Endothelial cell of umbilical vein (primary cell): ENCODE measurements at regions not wholly inside any gene's neighbourhood (a gene's known extent, or its start where the extent isn't known, plus 50 kb on each side); places are given as distances from the start of the nearest gene placed in this dataset.

Experiments
- BruUV-seq: library from RNA; stranded (reverse); fragments of 400-500 nt; replicated peaks from 2 replicates; lab custom pipeline; 2021; lab: Mats Ljungman, UMichigan
- CTCF ChIA-PET: fragments of 300-600, 350-600 bp; sonication (Branson Sonifier 250); formaldehyde crosslinking; loops from one replicate; lab custom pipeline; 2021; ENCODE audit warnings: antibody characterized with exemption, inconsistent platforms; lab: Charles Lee
- POLR2A ChIA-PET: fragments of 300-600, 350-600 bp; sonication (Branson Sonifier 250); formaldehyde crosslinking; loops from one replicate; lab custom pipeline; 2021; ENCODE audit warnings: antibody characterized with exemption, inconsistent platforms; lab: Charles Lee
- DNase-seq: peaks from one replicate; pipeline ENCODE4 v3.0.0-alpha.2; 2011; ENCODE audit warnings: low read depth, low spot score
- FAIRE-seq: peaks from 2 replicates; lab custom pipeline; 2011; peaks lifted over from hg19 to GRCh38; lab: Jason Lieb, UNC
- H2AFZ ChIP-seq: 2 replicates; pipeline ENCODE4 v1.6.0; 2012; ENCODE audit warnings: low read depth, low read length, control low read depth, inconsistent platforms
- H3K27ac ChIP-seq: 2 replicates; pipeline ENCODE4 v1.5.1; 2011; ENCODE audit warnings: low read depth, mild to moderate bottlenecking, control low read depth, low read length, moderate library complexity; ENCODE audit not compliant: insufficient read depth
- H3K27me3 ChIP-seq, 2 experiments: 2 replicates each; pipeline versions ENCODE4 v1.6.0 to v1.6.1; 2011; ENCODE audit warnings: low read length in 2 of 2, mixed read lengths in 1 of 2; ENCODE audit not compliant: control insufficient read depth in 2 of 2, insufficient read depth in 2 of 2
- H3K36me3 ChIP-seq, 2 experiments: 2 replicates in 1 of 2; 3 replicates in 1 of 2; pipeline ENCODE4 v1.5.1; 2011; ENCODE audit warnings: low read length in 2 of 2, mild to moderate bottlenecking in 1 of 2, moderate library complexity in 1 of 2; ENCODE audit not compliant: control insufficient read depth in 2 of 2, insufficient read depth in 2 of 2; ENCODE audit errors: extremely low read depth in 1 of 2
- H3K4me1 ChIP-seq: 3 replicates; pipeline ENCODE4 v1.5.1; 2011; ENCODE audit warnings: mild to moderate bottlenecking, low read length; ENCODE audit not compliant: control insufficient read depth, insufficient read depth; ENCODE audit errors: extremely low read depth
- H3K4me2 ChIP-seq: 2 replicates; pipeline ENCODE4 v1.6.1; 2011; ENCODE audit warnings: low read length, control low read depth, mixed read lengths; ENCODE audit not compliant: insufficient read depth
- H3K4me3 ChIP-seq, 3 experiments: fragments of 200-600 bp in 1 of 3; sonication (generic), shearing (Covaris generic) in 1 of 3; replicated peaks in 1 of 3; 2 replicates each; pipeline ENCODE4 v1.5.1; 2011 to 2016; ENCODE audit warnings: control low read depth in 3 of 3, low read length in 3 of 3, mild to moderate bottlenecking in 2 of 3, inconsistent platforms in 1 of 3, low read depth in 1 of 3, moderate library complexity in 1 of 3; ENCODE audit not compliant: insufficient read depth in 1 of 3
- H3K79me2 ChIP-seq: 2 replicates; pipeline ENCODE4 v1.6.0; 2012; ENCODE audit warnings: low read length, inconsistent platforms; ENCODE audit not compliant: control insufficient read depth, insufficient read depth
- H3K9ac ChIP-seq: replicated peaks from 2 replicates; pipeline ENCODE3; 2011; ENCODE audit warnings: low read length, control low read depth; ENCODE audit not compliant: insufficient read depth; ENCODE audit errors: extremely low read depth
- H3K9me1 ChIP-seq: replicated peaks from 3 replicates; pipeline ENCODE4 v1.6.0; 2011; ENCODE audit warnings: mild to moderate bottlenecking, low read length; ENCODE audit not compliant: control insufficient read depth, insufficient read depth; ENCODE audit errors: extremely low read depth
- H3K9me3 ChIP-seq: replicated peaks from 2 replicates; pipeline ENCODE4 v1.5.1; 2012; ENCODE audit warnings: low read length, inconsistent platforms; ENCODE audit not compliant: control insufficient read depth, insufficient read depth
- H4K20me1 ChIP-seq: replicated peaks from 2 replicates; pipeline ENCODE3; 2011; ENCODE audit warnings: mild to moderate bottlenecking, low read length; ENCODE audit not compliant: control insufficient read depth, insufficient read depth; ENCODE audit errors: extremely low read depth
- EZH2 ChIP-seq: IDR thresholded peaks from 2 replicates; pipeline ENCODE4 v1.6.1; 2012; ENCODE audit warnings: borderline replicate concordance, low read depth, mild to moderate bottlenecking, moderate library complexity, low read length, inconsistent platforms; ENCODE audit not compliant: severe bottlenecking
- GATA2 ChIP-seq: IDR thresholded peaks from 2 replicates; pipeline ENCODE4 v1.7.0; 2011; ENCODE audit warnings: low read depth, mild to moderate bottlenecking, moderate library complexity, mixed read lengths, low read length; ENCODE audit not compliant: insufficient read length, insufficient read depth
- MYC ChIP-seq: IDR thresholded peaks from one replicate; pipeline ENCODE4 v1.6.1; 2011; ENCODE audit warnings: mild to moderate bottlenecking, low read depth, low read length
- POLR2A ChIP-seq: IDR thresholded peaks from 2 replicates; pipeline ENCODE4 v1.6.1; 2012; ENCODE audit warnings: low read depth, mild to moderate bottlenecking, control low read depth, low read length
- POLR2AphosphoS5 ChIP-seq: IDR thresholded peaks from 2 replicates; pipeline ENCODE4 v1.6.1; 2012; ENCODE audit warnings: low read depth, mild to moderate bottlenecking, control low read depth, low read length, moderate library complexity; ENCODE audit not compliant: insufficient read depth
- dilution Hi-C: fragments of 300-500 bp; cut with MboI; formaldehyde crosslinking; loops from one replicate; pipeline ENCODE4 v1.15.0; 2019; ENCODE audit warnings: low sequenced_read_pairs; ENCODE audit not compliant: extremely low pct_ligation_motif_present
- intact Hi-C: fragments of 100-400 bp; cut with micrococcal nuclease; formaldehyde crosslinking; loops from one replicate; pipeline ENCODE4 v1.10.0; 2022
- TF ChIP-seq, protein P1 (sequence below), 2 donors: IDR thresholded peaks; 1 replicate in 1 of 2; 2 replicates in 1 of 2; pipeline ENCODE4 v1.5.1; 2011; ENCODE audit warnings: low read length in 2 of 2, mild to moderate bottlenecking in 2 of 2, moderate library complexity in 2 of 2, control low read depth in 1 of 2, inconsistent platforms in 1 of 2, low read depth in 1 of 2; ENCODE audit not compliant: insufficient read depth in 1 of 2; ENCODE audit errors: extremely low read depth in 1 of 2

DNA sequence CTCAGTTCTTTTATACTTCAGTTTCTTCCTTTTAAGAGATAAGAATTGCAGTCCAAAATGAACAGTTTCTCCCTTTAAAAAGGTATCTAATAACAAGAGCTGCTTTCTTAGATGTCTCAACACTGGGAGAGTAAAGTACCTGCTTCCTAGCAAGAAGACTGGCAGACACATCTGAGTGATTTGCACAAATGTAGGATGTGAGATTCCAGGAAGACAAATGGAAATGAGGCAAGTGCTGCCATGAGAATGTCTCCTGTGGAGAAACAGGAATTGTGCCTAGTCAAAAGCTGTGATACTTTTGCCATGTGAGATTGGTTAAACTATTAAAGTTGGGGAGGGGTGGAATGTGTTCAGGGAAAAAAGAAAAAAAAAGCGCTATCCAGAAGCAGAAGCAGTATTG is 159.1 kb downstream of the HTR1A start:
- H3K4me2 ChIP-seq: no peak overlapping the region
- no peak overlapping the region for H3K9ac ChIP-seq
- no peak for DNase-seq
- dilution Hi-C loops (no loop called here), intact Hi-C loops (no loop called here)
- no peak for TF ChIP-seq POLR2A
- TF ChIP-seq EZH2: no peak
- TF ChIP-seq, protein P1, sequence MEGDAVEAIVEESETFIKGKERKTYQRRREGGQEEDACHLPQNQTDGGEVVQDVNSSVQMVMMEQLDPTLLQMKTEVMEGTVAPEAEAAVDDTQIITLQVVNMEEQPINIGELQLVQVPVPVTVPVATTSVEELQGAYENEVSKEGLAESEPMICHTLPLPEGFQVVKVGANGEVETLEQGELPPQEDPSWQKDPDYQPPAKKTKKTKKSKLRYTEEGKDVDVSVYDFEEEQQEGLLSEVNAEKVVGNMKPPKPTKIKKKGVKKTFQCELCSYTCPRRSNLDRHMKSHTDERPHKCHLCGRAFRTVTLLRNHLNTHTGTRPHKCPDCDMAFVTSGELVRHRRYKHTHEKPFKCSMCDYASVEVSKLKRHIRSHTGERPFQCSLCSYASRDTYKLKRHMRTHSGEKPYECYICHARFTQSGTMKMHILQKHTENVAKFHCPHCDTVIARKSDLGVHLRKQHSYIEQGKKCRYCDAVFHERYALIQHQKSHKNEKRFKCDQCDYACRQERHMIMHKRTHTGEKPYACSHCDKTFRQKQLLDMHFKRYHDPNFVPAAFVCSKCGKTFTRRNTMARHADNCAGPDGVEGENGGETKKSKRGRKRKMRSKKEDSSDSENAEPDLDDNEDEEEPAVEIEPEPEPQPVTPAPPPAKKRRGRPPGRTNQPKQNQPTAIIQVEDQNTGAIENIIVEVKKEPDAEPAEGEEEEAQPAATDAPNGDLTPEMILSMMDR (IDR thresholded peaks at IDR 0.05; ENCODE audit: extremely low read depth in 1 of 2, insufficient read depth in 1 of 2, low read depth in 1 of 2, low read length in 2 of 2): no peak
- no peak for TF ChIP-seq POLR2AphosphoS5
- no peak for TF ChIP-seq GATA2
- TF ChIP-seq MYC: no peak
- no peaks in the 10 kb centered on the region for H3K27me3 ChIP-seq
- ChIA-PET POLR2A (no interaction called here), CTCF (no interaction called here)
- no peak for FAIRE-seq
- no peaks in the 10 kb centered on the region for H3K9me1 ChIP-seq
- H3K79me2 ChIP-seq: no peaks in the 10 kb centered on the region
- no TSS peak for BruUV-seq
- H3K4me1 ChIP-seq: no peaks in the 10 kb centered on the region
- H3K36me3 ChIP-seq: no peaks in the 10 kb centered on the region
- no peak overlapping the region for H3K4me3 ChIP-seq
- no peaks in the 10 kb centered on the region for H3K9me3 ChIP-seq
- H2AFZ ChIP-seq: no peak overlapping the region
- no peak overlapping the region for H3K27ac ChIP-seq
- no peaks in the 10 kb centered on the region for H4K20me1 ChIP-seq

DNA sequence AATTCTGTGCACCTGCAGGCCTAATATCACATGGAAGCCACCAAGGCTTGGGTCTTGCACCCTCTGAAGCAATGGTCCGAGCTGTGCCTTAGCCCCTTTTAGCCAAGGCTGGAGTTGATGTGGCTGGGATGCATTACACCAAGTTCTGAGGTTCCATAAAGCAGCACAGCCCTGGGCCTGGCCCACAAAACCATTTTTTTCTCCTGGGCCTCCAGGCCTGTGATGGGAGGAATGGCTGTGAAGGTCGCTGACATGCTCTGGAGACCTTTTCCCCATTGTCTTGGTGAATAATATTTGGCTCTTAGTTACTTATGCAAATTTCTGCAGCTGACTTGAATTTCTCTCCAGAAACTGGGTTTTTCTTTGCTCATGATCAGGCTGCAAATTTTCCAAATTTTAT is 167.3 kb downstream of the HTR1A start:
- ChIA-PET CTCF (no interaction called here), POLR2A (no interaction called here)
- Histone ChIP-seq H3K9me3 (peaks cover 4% of the 10 kb centered on the region), H3K36me3 (no peaks in the 10 kb centered on the region), H3K4me3 (no peak overlapping the region), H4K20me1 (no peaks in the 10 kb centered on the region), H3K9ac (no peak overlapping the region), H3K4me2 (no peak overlapping the region), H3K27me3 (no peaks in the 10 kb centered on the region), H3K4me1 (no peaks in the 10 kb centered on the region), H3K79me2 (no peaks in the 10 kb centered on the region), H3K27ac (no peak overlapping the region), H2AFZ (no peak overlapping the region), H3K9me1 (no peaks in the 10 kb centered on the region)
- dilution Hi-C loops (no loop called here), intact Hi-C loops (no loop called here)
- FAIRE-seq: no peak
- BruUV-seq: no TSS peak
- no peak for TF ChIP-seq POLR2A
- TF ChIP-seq EZH2: no peak
- TF ChIP-seq GATA2: no peak
- TF ChIP-seq, protein P1 (IDR thresholded peaks at IDR 0.05; ENCODE audit: extremely low read depth in 1 of 2, insufficient read depth in 1 of 2, low read depth in 1 of 2, low read length in 2 of 2): no peak
- no peak for DNase-seq
